OCI-LY1 (cell line): ENCODE measurements at regions not wholly inside any gene's neighbourhood (a gene's known extent, or its start where the extent isn't known, plus 50 kb on each side); places are given as distances from the start of the nearest gene placed in this dataset.
"Not testable (repeated sequence)": the region's sequence is repeated elsewhere in the genome, so short reads cannot be mapped to it uniquely, and the experiment has no call there.

Experiments
- H2AFZ ChIP-seq: fragments of 200-600 bp; sonication (generic), shearing (Covaris generic); 2 replicates; pipeline ENCODE4 v1.6.0; 2014; ENCODE audit warnings: antibody characterized with exemption, mild to moderate bottlenecking, low read length
- H3F3A ChIP-seq: fragments of 200-600 bp; sonication (generic), shearing (Covaris generic); 2 replicates; pipeline ENCODE4 v1.6.0; 2014; ENCODE audit warnings: mild to moderate bottlenecking, antibody characterized with exemption, low read length, moderate library complexity; ENCODE audit not compliant: insufficient read depth
- H3K27ac ChIP-seq: fragments of 200-600 bp; sonication (generic); 2 replicates; pipeline ENCODE4 v1.5.1; 2014; ENCODE audit warnings: low read length, mixed run types, mild to moderate bottlenecking, low read depth; ENCODE audit not compliant: poor library complexity, severe bottlenecking
- H3K27me3 ChIP-seq: fragments of 200-600 bp; sonication (generic); 2 replicates; pipeline ENCODE4 v1.6.0; 2014; ENCODE audit warnings: antibody characterized with exemption, mild to moderate bottlenecking, low read length, moderate library complexity; ENCODE audit not compliant: insufficient read depth
- H3K36me3 ChIP-seq: fragments of 200-600 bp; sonication (generic); 2 replicates; pipeline ENCODE4 v1.6.1; 2014; ENCODE audit warnings: mild to moderate bottlenecking, antibody characterized with exemption, low read length, moderate library complexity, mixed read lengths; ENCODE audit not compliant: insufficient read depth
- H3K4me1 ChIP-seq: fragments of 200-600 bp; sonication (generic); 2 replicates; pipeline ENCODE4 v1.5.1; 2014; ENCODE audit warnings: mild to moderate bottlenecking, low read length, moderate library complexity; ENCODE audit not compliant: insufficient read depth, severe bottlenecking
- H3K4me2 ChIP-seq: fragments of 200-600 bp; sonication (generic), shearing (Covaris generic); 2 replicates; pipeline ENCODE4 v1.6.1; 2014; ENCODE audit warnings: low read length
- H3K4me3 ChIP-seq: fragments of 200-600 bp; sonication (generic); 2 replicates; pipeline ENCODE4 v1.5.1; 2014; ENCODE audit warnings: low read length, low read depth, mild to moderate bottlenecking, mixed read lengths; ENCODE audit not compliant: poor library complexity, severe bottlenecking
- H3K79me2 ChIP-seq: fragments of 200-600 bp; shearing (Covaris generic); 2 replicates; pipeline ENCODE4 v1.6.1; 2016; ENCODE audit warnings: mixed run types, low read length, mixed read lengths; ENCODE audit not compliant: insufficient read depth
- H3K9ac ChIP-seq: fragments of 200-600 bp; sonication (generic), shearing (Covaris generic); 2 replicates; pipeline ENCODE4 v1.6.1; 2014; ENCODE audit warnings: mild to moderate bottlenecking, low read length, mixed read lengths
- H3K9me2 ChIP-seq: fragments of 200-600 bp; sonication (generic), shearing (Covaris generic); 2 replicates; pipeline ENCODE4 v1.6.1; 2014; ENCODE audit warnings: low read depth, mild to moderate bottlenecking, low read length, mixed read lengths
- H3K9me3 ChIP-seq: fragments of 200-600 bp; shearing (Covaris generic); 2 replicates; pipeline ENCODE4 v1.6.1; 2014; ENCODE audit warnings: low read length, mixed read lengths
- H4K20me1 ChIP-seq: fragments of 200-600 bp; sonication (generic), shearing (Covaris generic); 2 replicates; pipeline ENCODE4 v1.6.0; 2016; ENCODE audit warnings: mild to moderate bottlenecking, low read length; ENCODE audit not compliant: insufficient read depth
- CTCF ChIP-seq: fragments of 200-600 bp; sonication (generic), shearing (Covaris generic); IDR thresholded peaks from 2 replicates; pipeline ENCODE4 v1.5.1; 2017; ENCODE audit warnings: mild to moderate bottlenecking, antibody characterized with exemption, low read length, moderate library complexity, mixed read lengths
- EZH2 ChIP-seq: fragments of 200-600 bp; sonication (generic), shearing (Covaris generic); IDR thresholded peaks from 2 replicates; pipeline ENCODE4 v1.8.0; 2017; ENCODE audit warnings: borderline replicate concordance, mixed run types, mild to moderate bottlenecking, antibody characterized with exemption, low read length, moderate library complexity, mixed read lengths

GRCh38 chr6:43929511-43929910 is 159.5 kb downstream of the VEGFA start:
- Histone ChIP-seq H3F3A (no peaks in the 10 kb centered on the region), H3K4me1 (no peaks in the 10 kb centered on the region), H3K79me2 (no peaks in the 10 kb centered on the region), H3K4me2 (no peak overlapping the region), H3K36me3 (no peaks in the 10 kb centered on the region), H3K9me2 (no peaks in the 10 kb centered on the region), H2AFZ (no peak overlapping the region), H3K4me3 (no peak overlapping the region), H3K27ac (no peak overlapping the region), H4K20me1 (no peaks in the 10 kb centered on the region), H3K9ac (no peak overlapping the region), H3K27me3 (peaks cover 6% of the 10 kb centered on the region; the same call in 1 of the 2 replicates), H3K9me3 (no peaks in the 10 kb centered on the region)
- TF ChIP-seq EZH2 (no peak), CTCF (no peak)

GRCh38 chr6:43927532-43928210 is 157.7 kb downstream of the VEGFA start:
- no peaks in the 10 kb centered on the region for H3F3A ChIP-seq
- no peak overlapping the region for H3K9ac ChIP-seq
- peaks cover 6% of the 10 kb centered on the region; the same call in 1 of the 2 replicates for H3K27me3 ChIP-seq
- no peaks in the 10 kb centered on the region for H3K9me2 ChIP-seq
- no peaks in the 10 kb centered on the region for H3K36me3 ChIP-seq
- H3K79me2 ChIP-seq: no peaks in the 10 kb centered on the region
- no peaks in the 10 kb centered on the region for H3K4me1 ChIP-seq
- no peak overlapping the region for H2AFZ ChIP-seq
- H3K27ac ChIP-seq: no peak overlapping the region
- H3K9me3 ChIP-seq: no peaks in the 10 kb centered on the region
- no peak overlapping the region for H3K4me2 ChIP-seq
- no peak overlapping the region for H3K4me3 ChIP-seq
- TF ChIP-seq CTCF (no peak), EZH2 (no peak)
- no peaks in the 10 kb centered on the region for H4K20me1 ChIP-seq

GRCh38 chr6:43926634-43927531 is 156.9 kb downstream of the VEGFA start:
- Histone ChIP-seq H3K4me3 (no peak overlapping the region), H3K4me1 (no peaks in the 10 kb centered on the region), H3K9me3 (no peaks in the 10 kb centered on the region), H3K27ac (no peak overlapping the region), H3F3A (no peaks in the 10 kb centered on the region), H2AFZ (no peak overlapping the region), H3K9me2 (no peaks in the 10 kb centered on the region), H4K20me1 (no peaks in the 10 kb centered on the region), H3K36me3 (no peaks in the 10 kb centered on the region), H3K9ac (no peak overlapping the region), H3K79me2 (no peaks in the 10 kb centered on the region), H3K4me2 (no peak overlapping the region), H3K27me3 (peaks cover 6% of the 10 kb centered on the region; the same call in 1 of the 2 replicates)
- TF ChIP-seq EZH2: no peak
- TF ChIP-seq CTCF: no peak

GRCh38 chr6:43925636-43926139 is 155.7 kb downstream of the VEGFA start:
- not testable (repeated sequence) for H3K9me3 ChIP-seq, H4K20me1 ChIP-seq, H3K27me3 ChIP-seq, H3K36me3 ChIP-seq, H3K9me2 ChIP-seq, H2AFZ ChIP-seq, H3K4me1 ChIP-seq, H3K27ac ChIP-seq, H3K4me3 ChIP-seq, H3K9ac ChIP-seq, H3K79me2 ChIP-seq, H3F3A ChIP-seq, H3K4me2 ChIP-seq
